HTR-8/SVneo (cell line): ENCODE measurements at regions not wholly inside any gene's neighbourhood (a gene's known extent, or its start where the extent isn't known, plus 50 kb on each side); places are given as distances from the start of the nearest gene placed in this dataset.

ENCODE experiments used
- DNase-seq: peaks from one replicate; pipeline ENCODE4 v3.0.0; 2011; ENCODE audit warnings: low spot score, mixed read lengths; ENCODE audit not compliant: insufficient read length
- FAIRE-seq: peaks from 2 replicates; lab custom pipeline; 2011; peaks lifted over from hg19 to GRCh38; lab: Jason Lieb, UNC

- FAIRE-seq (peak; percentile 91), DNase-seq (peak; percentile 55)
These were observed 188.3 kb upstream of the ZFP64 start for GRCh38 chr20:52379723-52380336.

- DNase-seq (no peak), FAIRE-seq (peak; percentile 60)
These were observed 180.6 kb upstream of the ZFP64 start for GRCh38 chr20:52372169-52372568.

GRCh38 chr20:52365688-52366087 lies 174.1 kb upstream of the ZFP64 start:
- DNase-seq (no peak), FAIRE-seq (no peak)

GRCh38 chr20:52364405-52364804 lies 172.8 kb upstream of the ZFP64 start:
- FAIRE-seq (no peak), DNase-seq (no peak)

- DNase-seq (no peak), FAIRE-seq (peak; percentile 62)
These were observed 170.1 kb upstream of the ZFP64 start for GRCh38 chr20:52361650-52362049.

GRCh38 chr20:52349806-52350205 lies 158.2 kb upstream of the ZFP64 start:
- DNase-seq = no peak
- peak; percentile 60 for FAIRE-seq

GRCh38 chr20:52348434-52348833 lies 156.9 kb upstream of the ZFP64 start:
- DNase-seq = no peak
- FAIRE-seq = peak; percentile 9

GRCh38 chr20:52346797-52347196 lies 155.2 kb upstream of the ZFP64 start:
- no peak for DNase-seq
- FAIRE-seq = peak; percentile 65

- FAIRE-seq = no peak
- DNase-seq = no peak
These were observed 151.3 kb upstream of the ZFP64 start for GRCh38 chr20:52342913-52343312.

- FAIRE-seq = peak; percentile 93
- peak; percentile 76 for DNase-seq
These were observed 148.6 kb upstream of the ZFP64 start for GRCh38 chr20:52340036-52340634.

- FAIRE-seq (no peak), DNase-seq (no peak)
These were observed 141.2 kb upstream of the ZFP64 start for GRCh38 chr20:52332649-52333250.

- DNase-seq (no peak), FAIRE-seq (no peak)
These were observed 140.7 kb upstream of the ZFP64 start for GRCh38 chr20:52332230-52332629.

GRCh38 chr20:52331655-52332054 lies 140.1 kb upstream of the ZFP64 start:
- FAIRE-seq = no peak
- DNase-seq = no peak

- no peak for FAIRE-seq
These were observed 129.8 kb upstream of the ZFP64 start for GRCh38 chr20:52321396-52321795.

GRCh38 chr20:52318651-52319050 lies 127.1 kb upstream of the ZFP64 start:
- DNase-seq (no peak), FAIRE-seq (peak; percentile 73)

More at GRCh38 chr20:52321396-52321795, 129.8 kb upstream of the ZFP64 start:
- DNase-seq = no peak

GRCh38 chr20:52313341-52313963 lies 121.9 kb upstream of the ZFP64 start:
- FAIRE-seq (peak; percentile 97), DNase-seq (peak; percentile 82)

- peak; percentile 72 for FAIRE-seq
- DNase-seq = peak; percentile 87
These were observed 120.7 kb upstream of the ZFP64 start for GRCh38 chr20:52312132-52312729.

- FAIRE-seq (peak; percentile 89), DNase-seq (no peak)
These were observed 119.7 kb upstream of the ZFP64 start for GRCh38 chr20:52311209-52311794.

GRCh38 chr20:52309181-52309580 lies 117.6 kb upstream of the ZFP64 start:
- no peak for DNase-seq
- FAIRE-seq = no peak

GRCh38 chr20:52306477-52306876 lies 114.9 kb upstream of the ZFP64 start:
- FAIRE-seq = no peak
- DNase-seq = no peak
